ENCODE measurements at regions not wholly inside any gene's neighbourhood (a gene's known extent, or its start where the extent isn't known, plus 50 kb on each side); places are given as distances from the start of the nearest gene placed in this dataset.

GRCh38 chr10:31123946-31124345 lies 92.3 kb upstream of the ZNF438 start:
- TF ChIP-seq CTCF (IDR thresholded peaks at IDR 0.05; ENCODE audit: poor library complexity) (no peak), EZH2 (IDR thresholded peaks at IDR 0.05; ENCODE audit: borderline replicate concordance) (no peak)
